Smooth muscle cell (in vitro differentiated cells): ENCODE measurements at regions not wholly inside any gene's neighbourhood (a gene's known extent, or its start where the extent isn't known, plus 50 kb on each side); places are given as distances from the start of the nearest gene placed in this dataset.

ENCODE experiments used
- DNase-seq: peaks from one replicate; lab custom pipeline; 2025; ENCODE audit not compliant: unreplicated experiment; lab: John Stamatoyannopoulos, UW
- H2AFZ ChIP-seq: fragments of 200-600 bp; sonication (generic); 2 replicates; pipeline ENCODE4 v1.6.0; 2016; ENCODE audit warnings: antibody characterized with exemption, low read depth, mild to moderate bottlenecking
- H3F3A ChIP-seq: fragments of 200-600 bp; sonication (generic); 2 replicates; pipeline ENCODE4 v1.6.0; 2017; ENCODE audit warnings: antibody characterized with exemption, low read depth
- H3K27ac ChIP-seq: fragments of 200-600 bp; sonication (generic); 2 replicates; pipeline ENCODE4 v1.5.1; 2016; ENCODE audit warnings: low read depth, mild to moderate bottlenecking
- H3K27me3 ChIP-seq: fragments of 200-600 bp; sonication (generic); 2 replicates; pipeline ENCODE4 v1.6.1; 2016; ENCODE audit warnings: low read depth, mild to moderate bottlenecking
- H3K36me3 ChIP-seq: fragments of 200-600 bp; sonication (generic); 2 replicates; pipeline ENCODE4 v1.5.1; 2016; ENCODE audit warnings: low read depth
- H3K4me1 ChIP-seq: fragments of 200-600 bp; sonication (generic); 2 replicates; pipeline ENCODE4 v1.5.1; 2016; ENCODE audit warnings: low read depth
- H3K4me2 ChIP-seq: fragments of 200-600 bp; sonication (generic); 2 replicates; pipeline ENCODE4 v1.6.0; 2016; ENCODE audit warnings: mild to moderate bottlenecking
- H3K4me3 ChIP-seq: fragments of 200-600 bp; sonication (generic); 2 replicates; pipeline ENCODE4 v1.5.1; 2016; ENCODE audit warnings: mild to moderate bottlenecking
- H3K79me2 ChIP-seq: fragments of 200-600 bp; sonication (generic); 2 replicates; pipeline ENCODE4 v1.6.0; 2016; ENCODE audit warnings: low read depth, mild to moderate bottlenecking
- H3K9ac ChIP-seq: fragments of 200-600 bp; sonication (generic); 2 replicates; pipeline ENCODE4 v1.6.0; 2016; ENCODE audit warnings: low read depth
- H3K9me3 ChIP-seq: fragments of 200-600 bp; sonication (generic); replicated peaks from 2 replicates; pipeline ENCODE4 v1.5.1; 2016; ENCODE audit warnings: low read depth
- H4K20me1 ChIP-seq: fragments of 200-600 bp; sonication (generic); 2 replicates; pipeline ENCODE4 v1.6.0; 2016; ENCODE audit warnings: low read depth
- WGBS: methylation state at CpG from one replicate; pipeline ENCODE4 v1.1.7; 2016; ENCODE audit warnings: low lambda C conversion rate; 5-methylcytosine and 5-hydroxymethylcytosine counted together
- TF ChIP-seq, protein P1 (sequence below): fragments of 200-600 bp; sonication (generic); IDR thresholded peaks from 2 replicates; pipeline ENCODE4 v1.5.1; 2017; ENCODE audit warnings: borderline replicate concordance, mild to moderate bottlenecking, antibody characterized with exemption; ENCODE audit not compliant: insufficient read depth, poor library complexity, severe bottlenecking

DNA sequence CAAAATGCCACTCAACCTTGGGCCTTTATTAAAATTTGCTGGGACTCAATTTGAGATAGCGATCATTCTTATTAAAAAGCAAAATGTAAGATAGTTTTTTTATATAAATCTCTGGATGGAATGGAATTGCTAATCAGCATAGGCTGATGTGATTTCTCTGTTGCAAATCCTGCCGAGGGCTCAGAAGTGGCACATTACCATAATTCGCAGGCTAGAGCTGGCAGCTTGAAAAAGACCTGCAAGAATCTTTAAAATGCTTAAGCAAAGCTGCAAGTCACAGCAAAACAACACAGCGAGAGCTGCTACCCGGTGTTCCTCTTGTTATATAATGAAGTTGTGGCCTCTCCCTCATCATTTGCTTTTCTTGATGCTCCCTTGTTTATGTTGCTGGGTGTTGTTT is 448.1 kb downstream of the GATA3 start:
- no peak for DNase-seq
- no peaks in the 10 kb centered on the region for H3F3A ChIP-seq
- 69% methylated on average over 5 of the region's 5 CpGs for WGBS
- peaks cover 14% of the 10 kb centered on the region for H3K27me3 ChIP-seq
- no peaks in the 10 kb centered on the region for H3K79me2 ChIP-seq
- no peak overlapping the region for H3K4me2 ChIP-seq
- H4K20me1 ChIP-seq, result no peaks in the 10 kb centered on the region
- H3K27ac ChIP-seq, result no peak overlapping the region
- TF ChIP-seq, protein P1, sequence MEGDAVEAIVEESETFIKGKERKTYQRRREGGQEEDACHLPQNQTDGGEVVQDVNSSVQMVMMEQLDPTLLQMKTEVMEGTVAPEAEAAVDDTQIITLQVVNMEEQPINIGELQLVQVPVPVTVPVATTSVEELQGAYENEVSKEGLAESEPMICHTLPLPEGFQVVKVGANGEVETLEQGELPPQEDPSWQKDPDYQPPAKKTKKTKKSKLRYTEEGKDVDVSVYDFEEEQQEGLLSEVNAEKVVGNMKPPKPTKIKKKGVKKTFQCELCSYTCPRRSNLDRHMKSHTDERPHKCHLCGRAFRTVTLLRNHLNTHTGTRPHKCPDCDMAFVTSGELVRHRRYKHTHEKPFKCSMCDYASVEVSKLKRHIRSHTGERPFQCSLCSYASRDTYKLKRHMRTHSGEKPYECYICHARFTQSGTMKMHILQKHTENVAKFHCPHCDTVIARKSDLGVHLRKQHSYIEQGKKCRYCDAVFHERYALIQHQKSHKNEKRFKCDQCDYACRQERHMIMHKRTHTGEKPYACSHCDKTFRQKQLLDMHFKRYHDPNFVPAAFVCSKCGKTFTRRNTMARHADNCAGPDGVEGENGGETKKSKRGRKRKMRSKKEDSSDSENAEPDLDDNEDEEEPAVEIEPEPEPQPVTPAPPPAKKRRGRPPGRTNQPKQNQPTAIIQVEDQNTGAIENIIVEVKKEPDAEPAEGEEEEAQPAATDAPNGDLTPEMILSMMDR, result no peak
- H3K9ac ChIP-seq, result no peak overlapping the region
- peaks cover 13% of the 10 kb centered on the region for H3K4me1 ChIP-seq
- H3K9me3 ChIP-seq, result no peaks in the 10 kb centered on the region
- no peaks in the 10 kb centered on the region for H3K36me3 ChIP-seq
- H3K4me3 ChIP-seq, result no peak overlapping the region
- no peak overlapping the region for H2AFZ ChIP-seq

DNA sequence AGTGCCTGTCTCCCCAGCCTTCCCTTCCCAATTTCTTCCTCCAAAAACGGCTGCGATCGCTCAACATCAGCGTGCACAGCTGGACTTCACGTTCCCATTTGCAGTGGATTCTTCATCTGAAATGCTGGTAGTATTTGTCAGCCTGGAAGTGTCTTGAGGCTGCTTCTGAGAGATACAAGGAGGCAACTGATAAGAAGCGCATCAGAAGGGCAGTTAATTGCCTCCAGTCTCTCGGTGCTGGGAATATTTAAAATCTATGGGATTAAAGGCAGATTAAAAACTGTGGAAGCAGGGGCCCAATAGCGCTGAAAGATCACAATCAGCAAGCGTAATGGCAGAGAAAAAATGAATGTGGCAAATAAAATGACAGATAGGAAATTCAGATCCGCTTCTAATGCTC is 450.0 kb downstream of the GATA3 start:
- Histone ChIP-seq H2AFZ (no peak overlapping the region), H3K4me1 (peaks cover 13% of the 10 kb centered on the region)

DNA sequence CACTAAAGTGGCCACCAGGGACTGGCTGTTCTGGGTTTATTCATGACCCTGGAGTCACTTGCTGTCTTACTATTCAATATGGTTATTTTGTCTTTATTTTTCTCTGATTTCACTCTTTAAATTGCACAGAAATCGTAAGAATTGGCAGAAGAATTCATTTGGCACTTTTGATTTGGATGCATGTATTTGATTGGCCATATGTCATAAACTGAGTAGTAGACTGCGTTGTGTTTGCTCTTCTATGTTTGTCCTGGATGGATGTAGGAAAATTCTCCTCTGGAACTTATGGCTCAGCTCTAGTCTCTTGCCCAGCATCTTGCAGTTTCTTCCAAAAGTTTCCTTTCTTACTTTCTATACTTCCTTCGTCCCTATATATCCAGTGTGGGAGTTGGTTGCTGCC is 452.7 kb downstream of the GATA3 start:
- TF ChIP-seq, protein P1, result no peak
- Histone ChIP-seq H3K79me2 (no peaks in the 10 kb centered on the region), H3K4me2 (no peak overlapping the region), H3K27me3 (peaks cover 18% of the 10 kb centered on the region), H3F3A (no peaks in the 10 kb centered on the region), H3K36me3 (no peaks in the 10 kb centered on the region), H4K20me1 (no peaks in the 10 kb centered on the region), H3K9me3 (no peaks in the 10 kb centered on the region), H3K9ac (no peak overlapping the region), H3K27ac (no peak overlapping the region), H3K4me1 (peaks cover 11% of the 10 kb centered on the region), H2AFZ (no peak overlapping the region), H3K4me3 (no peak overlapping the region)
- DNase-seq, result no peak
- WGBS, result 88% methylated on average over 3 of the region's 3 CpGs

More for the DNA sequence above, 450.0 kb downstream of the GATA3 start:
- Histone ChIP-seq H3K36me3 (no peaks in the 10 kb centered on the region), H3K27ac (no peak overlapping the region), H3K27me3 (peaks cover 14% of the 10 kb centered on the region), H3F3A (no peaks in the 10 kb centered on the region), H3K79me2 (no peaks in the 10 kb centered on the region), H3K4me2 (peak overlapping the region; percentile 51), H3K9ac (no peak overlapping the region), H3K9me3 (no peaks in the 10 kb centered on the region), H3K4me3 (no peak overlapping the region), H4K20me1 (no peaks in the 10 kb centered on the region)
- TF ChIP-seq, protein P1, result no peak
- DNase-seq, result no peak
- WGBS, result 30% methylated on average over 10 of the region's 10 CpGs

DNA sequence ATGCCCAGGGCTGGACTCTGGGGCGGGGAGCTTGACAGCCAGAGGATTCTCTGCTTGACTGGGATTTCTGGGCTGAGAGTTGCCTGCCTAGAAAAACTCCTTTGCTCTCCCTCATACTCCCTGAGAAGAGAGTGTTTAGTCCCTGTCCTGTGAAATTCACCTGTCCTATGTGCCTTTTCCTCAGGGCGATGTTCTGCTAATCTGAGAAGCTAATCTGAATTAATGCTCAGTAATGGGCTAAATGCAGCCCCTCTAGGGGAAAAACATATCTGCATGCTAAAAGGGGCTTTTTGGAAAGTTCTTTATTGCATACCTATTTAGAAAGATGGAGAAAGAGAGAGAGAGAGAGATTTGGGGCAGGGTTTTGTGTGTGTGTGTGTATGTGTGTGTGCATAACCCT is 454.4 kb downstream of the GATA3 start:
- no peaks in the 10 kb centered on the region for H4K20me1 ChIP-seq
- H3K4me3 ChIP-seq, result no peak overlapping the region
- H3K9ac ChIP-seq, result no peak overlapping the region
- H3K4me2 ChIP-seq, result no peak overlapping the region
- WGBS, result 66% methylated on average over 2 of the region's 2 CpGs
- no peaks in the 10 kb centered on the region for H3F3A ChIP-seq
- no peak for DNase-seq
- H3K36me3 ChIP-seq, result no peaks in the 10 kb centered on the region
- no peaks in the 10 kb centered on the region for H3K9me3 ChIP-seq
- no peak overlapping the region for H3K27ac ChIP-seq
- H3K79me2 ChIP-seq, result no peaks in the 10 kb centered on the region
- TF ChIP-seq, protein P1, result no peak
- H2AFZ ChIP-seq, result no peak overlapping the region
- H3K27me3 ChIP-seq, result peaks cover 19% of the 10 kb centered on the region
- peaks cover 3% of the 10 kb centered on the region for H3K4me1 ChIP-seq
